Mucosa of rectum (tissue), 2 donors: ENCODE measurements at regions not wholly inside any gene's neighbourhood (a gene's known extent, or its start where the extent isn't known, plus 50 kb on each side); places are given as distances from the start of the nearest gene placed in this dataset.

ENCODE experiments used
- H3K27ac ChIP-seq, 2 donors: one replicate each; pipeline ENCODE4 v1.7.0; 2013; ENCODE audit warnings: inconsistent platforms in 2 of 2, low read depth in 2 of 2, low read length in 2 of 2
- H3K27me3 ChIP-seq, 2 donors: one replicate each; pipeline ENCODE4 v1.7.0; 2013; ENCODE audit warnings: low read length in 2 of 2; ENCODE audit not compliant: control insufficient read depth in 2 of 2, insufficient read depth in 2 of 2
- H3K36me3 ChIP-seq, 2 donors: one replicate each; pipeline ENCODE4 v1.7.0; 2013; ENCODE audit warnings: low read length in 2 of 2; ENCODE audit not compliant: control insufficient read depth in 2 of 2, insufficient read depth in 2 of 2
- H3K4me1 ChIP-seq, 2 donors: one replicate each; pipeline ENCODE4 v1.7.0; 2013; ENCODE audit warnings: low read length in 2 of 2, mild to moderate bottlenecking in 1 of 2; ENCODE audit not compliant: control insufficient read depth in 2 of 2, insufficient read depth in 2 of 2
- H3K4me3 ChIP-seq, 2 donors: one replicate each; pipeline ENCODE4 v1.7.0; 2013; ENCODE audit warnings: low read length in 2 of 2
- H3K9ac ChIP-seq, 2 donors: one replicate each; pipeline ENCODE4 v1.7.0; 2013; ENCODE audit warnings: low read length in 2 of 2, low read depth in 1 of 2, mild to moderate bottlenecking in 1 of 2
- H3K9me3 ChIP-seq, 2 donors: one replicate each; pipeline ENCODE4 v1.7.0; 2013; ENCODE audit warnings: low read length in 2 of 2; ENCODE audit not compliant: control insufficient read depth in 2 of 2
- donor health status: healthy.
- donor health status: Normal muscosa, but diverticular disease.

DNA sequence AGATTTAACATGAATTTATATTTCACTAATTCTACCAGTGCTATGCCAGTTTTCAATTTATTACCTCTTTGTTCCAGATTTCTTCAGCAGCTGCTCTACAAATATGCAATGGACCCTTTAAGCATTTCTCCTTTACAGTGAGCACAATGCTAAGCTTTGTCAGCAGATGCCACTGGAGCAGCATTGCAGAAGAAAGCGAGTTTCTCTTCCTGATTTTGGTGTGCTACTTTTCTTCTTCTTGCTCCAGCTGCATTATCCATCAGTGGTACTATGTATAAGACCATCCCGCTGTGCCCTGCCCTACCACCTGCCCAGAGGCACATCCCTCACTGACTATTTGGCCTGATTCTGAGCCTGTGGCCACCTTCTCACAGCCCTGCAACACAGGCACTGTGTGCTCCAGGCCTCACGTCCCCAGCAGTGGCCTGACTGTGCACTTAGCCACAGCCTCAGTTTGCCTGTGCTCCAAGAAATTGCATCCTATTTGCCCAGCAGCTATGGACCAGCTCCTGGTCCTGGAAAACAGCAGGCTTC lies 84.1 kb downstream of the TNFAIP3 start:
- Histone ChIP-seq H3K9me3 (no peaks in the 10 kb centered on the region), H3K4me3 (no peak overlapping the region), H3K4me1 (no peaks in the 10 kb centered on the region), H3K27ac (no peak overlapping the region), H3K9ac (no peak overlapping the region), H3K27me3 (no peaks in the 10 kb centered on the region), H3K36me3 (no peaks in the 10 kb centered on the region)

DNA sequence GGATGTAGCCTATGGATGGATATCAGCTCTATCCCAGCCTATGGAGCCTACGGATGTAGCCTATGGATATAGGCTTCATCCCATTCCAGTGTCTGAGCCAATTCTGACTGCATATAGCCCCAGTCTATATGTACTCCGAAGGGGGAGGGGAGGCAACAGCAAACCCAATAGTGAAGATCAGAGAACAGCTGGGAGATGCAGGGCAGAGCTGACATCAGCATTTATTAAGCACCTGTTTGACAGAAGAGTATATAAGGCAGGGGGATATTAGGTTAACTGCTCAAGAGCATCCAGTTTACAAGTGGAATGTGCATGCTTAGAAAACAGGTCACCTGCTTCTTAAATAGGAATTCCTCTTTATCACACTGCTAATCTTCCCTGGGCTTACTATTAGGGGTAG lies 85.2 kb downstream of the TNFAIP3 start:
- Histone ChIP-seq H3K9me3 (no peaks in the 10 kb centered on the region), H3K27ac (no peak overlapping the region), H3K4me3 (no peak overlapping the region), H3K36me3 (no peaks in the 10 kb centered on the region), H3K9ac (no peak overlapping the region), H3K4me1 (no peaks in the 10 kb centered on the region), H3K27me3 (no peaks in the 10 kb centered on the region)

DNA sequence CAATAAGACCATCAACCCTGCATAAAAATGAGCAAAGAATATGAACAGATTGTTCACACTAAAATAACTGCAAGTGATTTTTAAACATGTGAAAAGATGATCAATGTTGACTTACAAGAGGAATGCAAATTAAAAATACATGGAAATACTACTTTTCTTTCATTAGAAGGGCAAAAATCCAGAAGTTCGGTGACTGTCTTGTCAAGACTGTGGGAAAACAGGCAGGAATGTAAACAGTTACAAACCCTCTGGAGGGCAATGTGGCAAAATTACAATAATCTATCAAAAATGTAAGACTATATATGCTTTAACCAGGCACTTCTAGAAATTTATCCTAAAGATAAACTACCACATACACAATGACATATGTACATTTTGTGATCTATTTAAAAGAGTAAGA lies 86.7 kb downstream of the TNFAIP3 start:
- H3K4me1 ChIP-seq = no peaks in the 10 kb centered on the region
- H3K4me3 ChIP-seq = no peak overlapping the region
- no peak overlapping the region for H3K9ac ChIP-seq

DNA sequence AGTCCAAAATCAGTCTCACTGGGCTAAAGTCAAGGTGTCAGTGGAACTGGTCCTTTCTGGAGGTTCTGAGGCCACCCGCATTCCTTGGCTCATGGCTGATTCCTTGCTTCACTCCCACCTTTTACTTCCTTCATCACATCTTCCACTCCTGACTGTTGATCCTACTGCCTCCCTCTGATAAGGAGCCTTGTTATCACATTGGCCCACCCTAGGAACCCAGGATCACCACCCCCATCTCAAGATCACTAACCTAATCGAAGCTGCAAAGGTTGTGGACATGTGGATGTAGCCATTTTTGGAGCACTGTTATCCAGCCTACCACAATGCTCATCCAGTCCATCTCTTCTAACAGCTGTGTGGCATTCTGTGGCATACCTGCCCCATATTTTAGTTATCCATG lies 87.2 kb downstream of the TNFAIP3 start:
- Histone ChIP-seq H3K4me1 (no peaks in the 10 kb centered on the region), H3K4me3 (no peak overlapping the region), H3K36me3 (no peaks in the 10 kb centered on the region), H3K27ac (no peak overlapping the region), H3K9me3 (no peaks in the 10 kb centered on the region), H3K27me3 (no peaks in the 10 kb centered on the region), H3K9ac (no peak overlapping the region)

More for the DNA sequence above, 86.7 kb downstream of the TNFAIP3 start:
- no peak overlapping the region for H3K27ac ChIP-seq
- H3K27me3 ChIP-seq = no peaks in the 10 kb centered on the region
- H3K36me3 ChIP-seq = no peaks in the 10 kb centered on the region
- H3K9me3 ChIP-seq = no peaks in the 10 kb centered on the region

DNA sequence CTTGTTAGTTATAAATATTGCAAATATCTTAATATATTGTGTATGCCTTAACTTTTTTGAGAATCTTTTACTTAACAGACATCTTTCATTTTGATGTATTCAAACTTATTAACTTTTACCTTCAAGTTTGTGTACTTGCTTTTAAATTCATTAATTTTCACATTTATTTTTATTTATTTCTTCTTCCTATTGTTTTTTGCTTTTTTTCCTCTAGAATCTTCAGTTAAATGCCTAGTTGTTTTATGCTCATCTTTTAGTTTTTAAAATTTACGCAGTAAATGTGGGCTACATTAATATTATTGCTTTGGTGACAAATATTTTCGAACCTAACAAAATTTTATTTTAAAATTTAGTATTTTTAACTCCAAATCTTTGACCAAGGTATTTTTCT lies 89.0 kb downstream of the TNFAIP3 start:
- no peaks in the 10 kb centered on the region for H3K4me1 ChIP-seq
- no peaks in the 10 kb centered on the region for H3K9me3 ChIP-seq
- no peaks in the 10 kb centered on the region for H3K36me3 ChIP-seq
- no peak overlapping the region for H3K9ac ChIP-seq
- H3K27ac ChIP-seq = no peak overlapping the region
- no peak overlapping the region for H3K4me3 ChIP-seq
- H3K27me3 ChIP-seq = no peaks in the 10 kb centered on the region

DNA sequence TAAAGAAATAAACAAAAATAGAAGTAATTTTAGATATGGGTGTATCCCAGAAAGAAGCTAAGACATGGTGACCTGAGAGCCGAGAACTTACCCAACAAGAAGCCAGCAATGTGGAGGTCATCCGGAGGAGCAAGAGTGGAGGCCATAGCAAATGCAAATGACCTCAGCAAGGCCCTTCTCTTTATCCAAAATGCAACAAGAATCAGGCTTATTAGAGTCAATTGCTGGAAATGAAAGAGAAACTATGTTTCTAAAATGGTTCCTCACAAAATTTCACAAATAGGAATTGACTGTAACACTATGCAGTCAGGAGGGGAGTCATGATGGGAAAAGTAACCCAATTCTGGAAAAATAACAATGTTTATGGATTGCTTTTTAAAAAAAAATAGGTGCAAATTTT lies 90.4 kb downstream of the TNFAIP3 start:
- Histone ChIP-seq H3K4me1 (no peaks in the 10 kb centered on the region), H3K27ac (no peak overlapping the region), H3K4me3 (no peak overlapping the region), H3K9me3 (no peaks in the 10 kb centered on the region), H3K9ac (no peak overlapping the region), H3K36me3 (no peaks in the 10 kb centered on the region), H3K27me3 (no peaks in the 10 kb centered on the region)

DNA sequence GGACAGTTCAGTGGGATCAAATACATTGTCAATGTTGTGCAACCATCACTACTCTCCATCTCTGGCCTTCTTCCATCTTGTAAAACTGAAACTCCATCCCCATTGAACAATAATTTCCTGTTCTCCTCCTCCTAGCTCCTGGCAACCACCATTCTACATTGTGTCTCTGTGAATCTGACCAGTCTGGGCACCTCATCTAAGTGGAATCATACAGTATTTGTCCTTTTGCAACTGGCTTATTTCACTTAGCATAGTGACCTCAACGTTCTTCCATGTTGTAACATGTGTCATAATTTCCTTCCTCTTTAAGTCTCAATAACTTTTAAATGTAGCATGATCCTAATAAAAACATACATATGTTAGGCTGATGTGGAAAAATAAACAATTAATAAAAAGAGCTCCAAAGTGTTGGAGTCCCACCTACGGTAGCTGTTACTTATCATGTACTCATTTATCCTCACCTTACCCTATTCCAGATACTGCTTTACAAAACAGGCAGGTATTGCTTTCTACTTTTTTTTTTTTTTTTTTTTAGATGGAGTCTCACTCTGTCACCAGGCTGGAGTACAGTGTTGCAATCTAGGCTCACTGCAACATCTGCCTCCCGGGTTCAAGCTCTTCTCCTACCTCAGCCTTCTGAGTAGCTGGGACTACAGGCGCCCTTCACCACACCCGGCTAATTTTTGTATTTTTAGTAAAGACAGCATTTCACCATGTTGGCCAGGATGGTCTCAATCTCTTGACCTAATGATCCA lies 91.9 kb downstream of the TNFAIP3 start:
- Histone ChIP-seq H3K36me3 (no peaks in the 10 kb centered on the region), H3K27ac (no peak overlapping the region), H3K27me3 (no peaks in the 10 kb centered on the region), H3K9me3 (no peaks in the 10 kb centered on the region), H3K9ac (no peak overlapping the region), H3K4me1 (no peaks in the 10 kb centered on the region), H3K4me3 (no peak overlapping the region)

DNA sequence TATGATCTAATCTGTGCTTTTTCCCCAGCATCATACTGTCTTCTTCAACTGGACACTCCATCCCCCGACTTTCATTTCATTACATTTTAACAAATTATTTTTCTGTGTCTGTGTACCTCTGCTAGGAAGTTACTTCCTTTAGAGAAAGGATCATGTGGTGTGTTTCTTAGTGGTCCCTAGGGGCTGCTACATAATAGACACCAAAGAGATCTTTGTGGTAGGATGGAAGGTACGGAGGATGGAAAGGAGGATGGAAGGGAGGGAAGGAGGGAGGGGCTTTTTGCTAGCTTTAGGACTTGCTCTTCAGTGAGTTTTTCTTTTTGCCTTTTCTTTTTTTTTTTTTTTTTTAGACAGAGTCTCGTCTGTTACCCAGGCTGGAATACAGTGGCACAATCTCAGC lies 95.7 kb downstream of the TNFAIP3 start:
- Histone ChIP-seq H3K27me3 (no peaks in the 10 kb centered on the region), H3K36me3 (no peaks in the 10 kb centered on the region), H3K4me1 (no peaks in the 10 kb centered on the region), H3K27ac (no peak overlapping the region), H3K4me3 (no peak overlapping the region), H3K9me3 (no peaks in the 10 kb centered on the region), H3K9ac (no peak overlapping the region)

DNA sequence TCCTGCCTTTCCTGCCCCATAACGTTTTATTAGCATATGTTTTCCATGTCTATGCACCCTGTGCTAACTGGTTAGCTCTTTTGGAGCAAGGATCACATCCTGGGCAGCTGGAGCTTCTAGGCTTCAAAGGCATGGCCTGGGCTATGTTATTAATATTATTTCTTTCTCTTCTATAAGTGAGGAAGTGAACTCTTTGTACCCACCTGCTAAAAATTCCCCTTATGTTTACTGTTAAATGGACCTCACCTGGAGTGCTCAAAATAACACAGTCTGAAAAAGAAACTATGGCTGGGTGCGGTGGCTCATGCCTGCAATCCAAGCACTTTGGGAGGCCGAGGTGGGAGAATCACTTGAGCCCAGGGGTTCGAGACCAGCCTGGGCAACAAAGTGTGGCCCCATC lies 97.8 kb downstream of the TNFAIP3 start:
- no peaks in the 10 kb centered on the region for H3K27me3 ChIP-seq
- no peak overlapping the region for H3K9ac ChIP-seq
- H3K4me1 ChIP-seq = no peaks in the 10 kb centered on the region
- no peak overlapping the region for H3K27ac ChIP-seq
- no peaks in the 10 kb centered on the region for H3K9me3 ChIP-seq
- H3K36me3 ChIP-seq = no peaks in the 10 kb centered on the region
- no peak overlapping the region for H3K4me3 ChIP-seq

DNA sequence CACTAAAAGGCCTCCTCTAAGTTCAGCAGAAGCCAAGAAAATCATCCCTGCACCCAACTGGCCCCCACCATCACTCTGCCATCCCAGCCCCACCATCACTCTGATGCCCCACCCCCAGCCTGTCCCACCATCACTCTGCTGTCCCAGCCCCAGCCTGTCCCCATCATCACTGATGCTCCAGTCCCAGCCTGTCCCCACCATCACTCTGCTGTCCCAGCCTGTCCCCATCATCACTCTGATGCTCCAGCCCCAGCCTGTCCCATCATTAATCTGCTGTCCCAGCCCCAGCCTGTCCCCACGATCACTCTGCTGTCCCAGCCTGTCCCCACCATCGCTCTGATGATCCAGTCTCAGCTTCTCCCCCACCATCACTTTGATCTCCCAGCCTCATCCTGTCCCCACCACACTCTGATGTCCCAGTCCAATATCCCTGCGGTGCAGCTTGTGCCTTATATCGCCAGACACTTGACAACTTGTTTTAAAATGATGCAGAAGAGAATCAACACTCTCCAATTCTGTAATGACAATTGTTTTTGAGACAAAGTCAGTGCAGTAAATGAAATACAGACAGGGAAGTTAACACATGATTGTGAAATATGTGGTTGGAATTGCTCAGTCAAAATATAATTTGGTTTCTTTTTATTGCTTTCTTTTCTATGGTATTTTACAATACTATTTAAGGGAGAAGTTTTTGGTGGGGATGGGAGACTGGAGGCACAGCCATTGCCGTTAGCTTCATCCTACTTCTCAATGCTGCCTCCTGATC lies 100.8 kb downstream of the TNFAIP3 start:
- Histone ChIP-seq H3K36me3 (no peaks in the 10 kb centered on the region), H3K27ac (peak overlapping the region in 1 of 2 donors; percentile 54), H3K9me3 (no peaks in the 10 kb centered on the region), H3K4me1 (no peaks in the 10 kb centered on the region), H3K27me3 (no peaks in the 10 kb centered on the region), H3K4me3 (no peak overlapping the region), H3K9ac (no peak overlapping the region)
